ENCODE measurements at regions not wholly inside any gene's neighbourhood (a gene's known extent, or its start where the extent isn't known, plus 50 kb on each side); places are given as distances from the start of the nearest gene placed in this dataset.
"Not testable (repeated sequence)": the region's sequence is repeated elsewhere in the genome, so short reads cannot be mapped to it uniquely, and the experiment has no call there.

DNA sequence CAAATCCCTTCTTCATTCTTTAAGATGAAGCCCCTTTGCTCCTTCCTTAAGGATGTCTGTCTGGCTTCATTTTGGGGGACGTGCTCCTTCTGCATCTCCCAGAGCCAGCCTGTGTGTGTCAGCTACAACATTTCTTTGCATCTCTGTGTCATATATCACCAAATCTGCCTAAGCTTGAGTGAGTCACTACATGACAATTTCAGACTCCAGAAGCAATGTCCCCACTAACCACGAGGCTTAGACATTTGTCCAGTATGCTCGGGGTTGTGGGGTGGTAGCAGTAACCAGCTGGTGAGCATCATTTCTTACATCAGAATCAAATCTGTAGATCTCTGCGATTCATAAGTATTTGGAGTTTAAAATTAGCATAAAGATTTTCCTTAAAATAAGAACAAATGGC, 54.1 kb upstream of the USP14 start:
- peak; percentile 69 for DNase-seq (ENCODE audit: low read depth)

DNA sequence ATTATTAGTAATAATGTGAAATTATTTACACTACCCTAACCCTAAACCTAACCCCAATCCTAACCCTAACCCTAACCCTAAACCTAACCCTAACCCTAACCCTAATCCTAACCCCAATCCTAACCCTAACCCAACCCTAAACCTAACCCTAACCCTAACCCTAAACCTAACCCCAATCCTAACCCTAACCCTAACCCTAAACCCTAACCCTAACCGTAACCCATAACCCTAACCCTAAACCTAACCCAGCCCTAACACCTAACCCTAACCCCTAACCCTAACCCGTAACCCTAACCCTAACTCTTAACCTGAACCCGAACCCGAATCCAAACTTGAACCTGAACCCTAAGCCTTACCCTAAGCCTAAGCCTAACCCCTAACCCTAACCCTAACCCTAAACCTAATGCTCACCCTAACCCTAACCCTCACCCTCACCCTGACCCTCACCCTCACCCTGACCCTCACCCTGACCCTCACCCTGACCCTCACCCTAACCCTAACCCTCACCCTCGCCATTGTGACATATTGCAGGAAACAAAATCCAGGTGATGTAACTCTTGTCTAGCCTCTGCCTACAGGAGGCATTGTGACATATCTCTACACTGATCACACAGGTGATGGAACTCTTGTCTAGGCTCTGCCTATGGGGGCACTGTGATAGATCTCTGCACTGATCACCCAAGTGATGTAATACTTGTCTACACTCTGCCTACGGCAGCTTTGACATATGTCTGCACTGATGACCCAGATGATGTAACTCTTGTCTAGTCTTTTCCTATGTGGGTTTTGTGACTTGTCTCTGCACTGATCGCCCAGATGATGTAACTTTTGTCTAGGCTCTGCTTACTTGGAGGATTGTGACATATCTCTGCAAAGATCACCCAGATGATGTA, 53.0 kb upstream of the USP14 start:
- DNase-seq (ENCODE audit: low read depth), result peak; percentile 34

DNA sequence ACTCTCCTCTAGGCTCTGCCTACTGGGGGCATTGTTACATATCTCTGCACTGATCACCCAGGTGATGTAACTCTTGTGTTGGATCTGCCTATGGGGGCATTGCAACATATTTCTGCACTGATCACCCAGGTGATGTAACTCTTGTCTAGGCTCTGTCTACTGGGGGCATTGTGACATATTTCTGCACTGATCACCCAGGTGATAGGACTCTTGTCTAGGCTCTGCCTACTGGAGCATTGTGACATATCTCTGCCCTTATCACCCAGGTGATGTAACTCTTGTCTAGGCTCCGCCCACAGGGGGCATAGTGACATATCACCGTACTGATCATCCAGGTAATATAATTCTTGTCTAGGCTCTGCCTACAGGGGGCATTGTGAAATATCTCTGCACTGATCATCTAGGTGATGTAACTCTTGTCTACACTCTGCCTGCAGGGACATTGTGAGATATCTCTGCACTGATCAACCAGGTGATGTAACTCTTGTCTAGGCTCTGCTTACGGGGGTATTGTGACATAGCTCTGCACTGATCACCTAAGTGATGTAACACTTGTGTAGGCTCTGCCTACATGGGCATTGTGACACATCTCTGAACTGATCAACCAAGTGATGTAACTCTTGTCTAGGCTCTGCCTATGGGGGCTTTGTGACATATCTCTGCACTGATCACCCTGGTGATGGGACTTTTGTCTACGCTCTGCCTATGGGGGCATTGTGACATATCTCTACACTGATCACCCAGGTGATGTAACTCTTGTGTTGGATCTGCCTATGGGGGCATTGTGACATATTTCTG, 52.1 kb upstream of the USP14 start:
- not testable (repeated sequence) for DNase-seq (ENCODE audit: low read depth)

DNA sequence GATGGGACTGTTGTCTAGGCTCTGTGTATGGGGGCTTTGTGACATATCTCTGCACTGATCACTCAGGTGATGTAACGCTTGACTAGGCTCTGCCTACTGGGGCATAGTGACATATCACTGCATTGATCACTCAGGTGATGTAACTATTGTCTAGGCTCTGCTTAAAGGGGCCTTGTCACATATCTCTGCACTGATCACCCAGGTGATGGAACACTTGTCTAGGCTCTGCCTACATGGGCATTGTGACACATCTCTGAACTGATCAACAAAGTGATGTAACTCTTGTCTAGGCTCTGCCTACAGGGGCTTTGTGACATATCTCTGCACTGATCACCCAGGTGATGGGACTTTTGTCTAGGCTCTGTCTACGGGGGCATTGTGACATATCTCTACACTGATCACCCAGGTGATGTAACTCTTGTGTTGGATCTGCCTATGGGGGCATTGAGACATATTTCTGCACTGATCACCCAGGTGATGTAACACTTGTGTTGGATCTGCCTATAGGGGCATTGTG, 51.4 kb upstream of the USP14 start:
- DNase-seq (ENCODE audit: low read depth), result not testable (repeated sequence)

DNA sequence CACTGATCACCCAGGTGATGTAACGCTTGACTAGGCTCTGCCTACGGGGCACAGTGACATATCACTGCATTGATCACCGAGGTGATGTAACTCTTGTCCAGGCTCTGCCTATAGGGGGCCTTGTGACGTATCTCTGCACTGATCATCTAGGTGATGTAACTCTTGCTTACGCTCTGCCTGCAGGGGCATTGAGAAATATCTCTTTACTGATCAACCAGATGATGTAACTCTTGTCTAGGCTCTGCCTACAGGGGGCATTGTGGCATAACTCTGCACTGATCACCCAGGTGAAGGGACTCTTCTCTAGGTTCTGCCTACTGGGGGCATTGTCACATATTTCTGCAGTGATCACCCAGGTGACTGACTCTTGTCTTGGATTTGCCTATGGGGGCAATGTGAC, 50.9 kb upstream of the USP14 start:
- DNase-seq (ENCODE audit: low read depth), result peak; percentile 60

DNA sequence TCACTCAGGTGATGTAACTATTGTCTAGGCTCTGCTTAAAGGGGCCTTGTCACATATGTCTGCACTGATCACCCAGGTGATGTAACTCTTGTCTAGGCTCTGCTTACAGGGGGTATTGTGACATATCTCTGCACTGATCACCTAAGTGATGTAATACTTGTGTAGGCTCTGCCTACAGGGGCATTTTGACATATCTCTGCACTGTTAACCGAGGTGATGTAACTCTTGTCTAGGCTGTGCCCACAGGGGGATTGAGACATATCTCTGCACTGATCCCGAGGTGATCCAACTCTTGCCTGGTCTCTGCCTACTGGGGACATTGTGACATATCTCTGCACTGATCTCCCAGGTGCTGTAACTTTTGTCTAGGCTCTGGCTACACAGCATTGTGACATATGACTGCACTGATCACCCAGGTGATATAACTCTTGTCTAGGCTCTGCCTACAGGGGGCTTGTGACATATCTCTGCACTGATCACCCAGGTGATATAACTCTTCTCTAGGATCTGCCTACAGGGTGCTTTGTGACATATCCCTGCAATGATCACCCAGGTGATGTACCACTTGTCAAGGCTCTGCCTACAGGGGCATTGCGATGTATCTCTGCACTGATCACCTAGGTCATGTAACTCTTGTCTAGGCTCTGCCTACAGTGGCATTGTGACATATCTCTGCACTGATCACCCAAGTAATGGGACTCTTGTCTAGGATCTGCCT, 50.3 kb upstream of the USP14 start:
- DNase-seq (ENCODE audit: low read depth), result not testable (repeated sequence)
